GM23338 (cell line): ENCODE measurements at regions not wholly inside any gene's neighbourhood (a gene's known extent, or its start where the extent isn't known, plus 50 kb on each side); places are given as distances from the start of the nearest gene placed in this dataset.

ENCODE experiments used
- ATAC-seq: fragments of 200-7000 bp; cut with Tn5 transposase; 3 replicates; pipeline ENCODE4 v1.9.1; 2020
- DNase-seq: peaks from one replicate; pipeline ENCODE4 v3.0.0-alpha.2; 2015; ENCODE audit warnings: low spot score
- H2AFZ ChIP-seq: fragments of 200-600 bp; sonication (generic); 2 replicates; pipeline ENCODE4 v1.8.0; 2016; ENCODE audit warnings: antibody characterized with exemption, mild to moderate bottlenecking, moderate library complexity
- H3F3A ChIP-seq: fragments of 200-600 bp; sonication (generic); replicated peaks from 2 replicates; pipeline ENCODE4 v1.8.0; 2017; ENCODE audit warnings: antibody characterized with exemption, mixed run types, low read depth
- H3K27ac ChIP-seq: fragments of 200-600 bp; sonication (generic); 2 replicates; pipeline ENCODE4 v1.6.1; 2016; ENCODE audit warnings: low read depth
- H3K27me3 ChIP-seq: fragments of 200-600 bp; sonication (generic); 2 replicates; pipeline ENCODE4 v1.8.0; 2016; ENCODE audit warnings: mild to moderate bottlenecking, mixed run types, moderate library complexity; ENCODE audit not compliant: insufficient read depth
- H3K36me3 ChIP-seq: fragments of 200-600 bp; sonication (generic); 2 replicates; pipeline ENCODE4 v1.8.0; 2016; ENCODE audit warnings: mild to moderate bottlenecking; ENCODE audit not compliant: insufficient read depth
- H3K4me1 ChIP-seq: fragments of 200-600 bp; sonication (generic); 2 replicates; pipeline ENCODE4 v1.8.0; 2016; ENCODE audit warnings: mild to moderate bottlenecking, moderate library complexity; ENCODE audit not compliant: insufficient read depth
- H3K4me2 ChIP-seq: fragments of 200-600 bp; sonication (generic); 2 replicates; pipeline ENCODE4 v1.7.1; 2017; ENCODE audit warnings: mixed run types
- H3K4me3 ChIP-seq: fragments of 200-600 bp; sonication (generic); 2 replicates; pipeline ENCODE4 v1.6.1; 2016; ENCODE audit warnings: mixed run types
- H3K79me2 ChIP-seq: fragments of 200-600 bp; sonication (generic); replicated peaks from 2 replicates; pipeline ENCODE4 v1.8.0; 2017; ENCODE audit warnings: mild to moderate bottlenecking; ENCODE audit not compliant: insufficient read depth
- H3K9me2 ChIP-seq: fragments of 200-600 bp; sonication (generic); 2 replicates; pipeline ENCODE4 v1.8.0; 2017; ENCODE audit not compliant: insufficient read depth
- H4K20me1 ChIP-seq: fragments of 200-600 bp; sonication (generic); replicated peaks from 2 replicates; pipeline ENCODE4 v1.8.0; 2017; ENCODE audit warnings: mild to moderate bottlenecking; ENCODE audit not compliant: insufficient read depth
- H3K27ac Mint-ChIP-seq: 2 replicates; pipeline ENCODE4 v1.8.0; 2020; ENCODE audit warnings: inconsistent platforms, mild to moderate bottlenecking, moderate library complexity, mixed read lengths
- H3K27me3 Mint-ChIP-seq: 3 replicates; pipeline ENCODE4 v1.8.0; 2022; ENCODE audit warnings: low read depth, mild to moderate bottlenecking, moderate library complexity, mixed read lengths, inconsistent platforms; ENCODE audit not compliant: insufficient read depth, poor library complexity
- H3K36me3 Mint-ChIP-seq: 3 replicates; pipeline ENCODE4 v1.8.0; 2021; ENCODE audit warnings: low read depth, mild to moderate bottlenecking, inconsistent platforms, moderate library complexity, mixed read lengths
- H3K4me1 Mint-ChIP-seq: 3 replicates; pipeline ENCODE4 v1.8.0; 2020; ENCODE audit warnings: mild to moderate bottlenecking, inconsistent platforms, mixed read lengths
- H3K4me3 Mint-ChIP-seq: 3 replicates; pipeline ENCODE4 v1.8.0; 2021; ENCODE audit warnings: moderate library complexity, mild to moderate bottlenecking, inconsistent platforms, mixed read lengths
- H3K9me3 Mint-ChIP-seq: 3 replicates; pipeline ENCODE4 v1.8.0; 2020; ENCODE audit warnings: moderate library complexity, mild to moderate bottlenecking, inconsistent platforms, mixed read lengths
- CREB1 ChIP-seq: fragments of 250-450 bp; sonication (Bioruptor Pico); IDR thresholded peaks from 2 replicates; pipeline ENCODE4 v1.5.0; 2020; ENCODE audit warnings: low read depth, mild to moderate bottlenecking, moderate library complexity
- CTCF ChIP-seq, 2 experiments: fragments of 200-600 bp in 1 of 2; sonication (generic) in 1 of 2; conservative IDR thresholded peaks; 2 replicates each; pipeline versions ENCODE4 v1.5.1 to v1.6.1; 2016 to 2017; ENCODE audit warnings: antibody characterized with exemption in 2 of 2, low read depth in 2 of 2, mild to moderate bottlenecking in 2 of 2, moderate library complexity in 1 of 2
- ETS1 ChIP-seq: IDR thresholded peaks from 2 replicates; pipeline ENCODE4 v1.6.1; 2016; ENCODE audit warnings: antibody characterized with exemption
- EZH2 ChIP-seq: fragments of 200-600 bp; sonication (generic); IDR thresholded peaks from one replicate; pipeline ENCODE4 v1.8.0; 2017; ENCODE audit warnings: antibody characterized with exemption, mild to moderate bottlenecking, low read depth; ENCODE audit not compliant: unreplicated experiment
- EZH2phosphoT487 ChIP-seq: fragments of 200-600 bp; sonication (generic); IDR thresholded peaks from one replicate; pipeline ENCODE4 v1.8.1; 2018; ENCODE audit warnings: antibody characterized with exemption; ENCODE audit not compliant: unreplicated experiment
- JUNB ChIP-seq: IDR thresholded peaks from one replicate; pipeline ENCODE4 v1.6.1; 2016; ENCODE audit warnings: antibody characterized with exemption; ENCODE audit not compliant: unreplicated experiment
- POLR2AphosphoS5 ChIP-seq: IDR thresholded peaks from 2 replicates; pipeline ENCODE4 v1.6.1; 2016; ENCODE audit warnings: antibody characterized with exemption, low read depth
- STAT1 ChIP-seq: IDR thresholded peaks from one replicate; pipeline ENCODE4 v1.6.1; 2016; ENCODE audit warnings: antibody characterized with exemption; ENCODE audit not compliant: unreplicated experiment
- ZNF331 ChIP-seq: fragments of 250-450 bp; sonication (Bioruptor Pico); IDR thresholded peaks from 2 replicates; pipeline ENCODE4 v1.5.0; 2020; ENCODE audit warnings: low read depth, mild to moderate bottlenecking, moderate library complexity
- ZNF462 ChIP-seq: fragments of 250-450 bp; sonication (Bioruptor Pico); IDR thresholded peaks from 2 replicates; pipeline ENCODE4 v1.5.0; 2020; ENCODE audit warnings: mild to moderate bottlenecking, moderate library complexity

GRCh38 chr5:66413931-66414330 is 182.3 kb upstream of the MAST4 start:
- Histone ChIP-seq H3F3A (no peaks in the 10 kb centered on the region), H3K79me2 (no peaks in the 10 kb centered on the region), H3K4me2 (no peak overlapping the region), H3K4me1 (no peaks in the 10 kb centered on the region), H3K9me2 (no peaks in the 10 kb centered on the region; the same call in 1 of the 2 replicates), H3K27me3 (no peaks in the 10 kb centered on the region), H4K20me1 (no peaks in the 10 kb centered on the region), H3K36me3 (no peaks in the 10 kb centered on the region), H3K27ac (no peak overlapping the region), H3K4me3 (no peak overlapping the region), H2AFZ (no peak overlapping the region)
- Mint-ChIP-seq H3K9me3 (peaks cover 3% of the 10 kb centered on the region; the same call in 1 of the 3 replicates), H3K27me3 (no peaks in the 10 kb centered on the region), H3K27ac (no peak overlapping the region), H3K4me1 (no peaks in the 10 kb centered on the region), H3K4me3 (no peak overlapping the region), H3K36me3 (no peaks in the 10 kb centered on the region)
- ATAC-seq (no peak), DNase-seq (no peak)
- TF ChIP-seq JUNB (no peak), EZH2phosphoT487 (no peak), STAT1 (no peak), POLR2AphosphoS5 (no peak), CREB1 (CRISPR knock-in tag) (no peak)

- peaks cover 3% of the 10 kb centered on the region; the same call in 1 of the 3 replicates for H3K9me3 Mint-ChIP-seq
- Histone ChIP-seq H3K36me3 (no peaks in the 10 kb centered on the region), H3K4me3 (no peak overlapping the region), H3K9me2 (no peaks in the 10 kb centered on the region; the same call in 1 of the 2 replicates), H2AFZ (no peak overlapping the region), H3K79me2 (no peaks in the 10 kb centered on the region), H3F3A (no peaks in the 10 kb centered on the region), H3K4me1 (no peaks in the 10 kb centered on the region), H4K20me1 (no peaks in the 10 kb centered on the region), H3K27ac (no peak overlapping the region), H3K27me3 (no peaks in the 10 kb centered on the region), H3K4me2 (no peak overlapping the region)
- H3K4me3 Mint-ChIP-seq, result no peak overlapping the region
- H3K27me3 Mint-ChIP-seq, result no peaks in the 10 kb centered on the region
- no peaks in the 10 kb centered on the region for H3K4me1 Mint-ChIP-seq
- H3K36me3 Mint-ChIP-seq, result no peaks in the 10 kb centered on the region
- ATAC-seq, result no peak
- no peak for DNase-seq
- H3K27ac Mint-ChIP-seq, result peak overlapping the region; percentile 2; the same call in 1 of the 2 replicates
- TF ChIP-seq ETS1, result no peak
- no peak for TF ChIP-seq EZH2
- no peak for TF ChIP-seq ZNF462
- TF ChIP-seq STAT1, result no peak
- no peak for TF ChIP-seq ZNF331 (CRISPR knock-in tag)
- no peak for TF ChIP-seq CREB1 (CRISPR knock-in tag)
- TF ChIP-seq CTCF (conservative IDR thresholded peaks at IDR 0.05; ENCODE audit: low read depth in 2 of 2), result no peak
Observed at GRCh38 chr5:66415208-66415607, 181.0 kb upstream of the MAST4 start.
